Uterus (tissue), 2 donors: ENCODE measurements at regions not wholly inside any gene's neighbourhood (a gene's known extent, or its start where the extent isn't known, plus 50 kb on each side); places are given as distances from the start of the nearest gene placed in this dataset.

Experiments used
- POLR2A ChIP-seq, 2 donors: fragments of 450-650 bp; IDR thresholded peaks; one replicate each; pipeline ENCODE4 v1.6.1; 2016; ENCODE audit warnings: antibody characterized with exemption in 2 of 2, mild to moderate bottlenecking in 1 of 2, moderate library complexity in 1 of 2
- TF ChIP-seq, protein P1 (sequence below), 4 experiments: fragments of 200-600 bp in 2 of 4; fragments of 450-650 bp in 2 of 4; sonication (generic) in 2 of 4; IDR thresholded peaks; one replicate each; pipeline ENCODE4 v1.5.1; 2016 to 2019; ENCODE audit warnings: antibody characterized with exemption in 4 of 4, mild to moderate bottlenecking in 2 of 4, moderate library complexity in 1 of 4

DNA sequence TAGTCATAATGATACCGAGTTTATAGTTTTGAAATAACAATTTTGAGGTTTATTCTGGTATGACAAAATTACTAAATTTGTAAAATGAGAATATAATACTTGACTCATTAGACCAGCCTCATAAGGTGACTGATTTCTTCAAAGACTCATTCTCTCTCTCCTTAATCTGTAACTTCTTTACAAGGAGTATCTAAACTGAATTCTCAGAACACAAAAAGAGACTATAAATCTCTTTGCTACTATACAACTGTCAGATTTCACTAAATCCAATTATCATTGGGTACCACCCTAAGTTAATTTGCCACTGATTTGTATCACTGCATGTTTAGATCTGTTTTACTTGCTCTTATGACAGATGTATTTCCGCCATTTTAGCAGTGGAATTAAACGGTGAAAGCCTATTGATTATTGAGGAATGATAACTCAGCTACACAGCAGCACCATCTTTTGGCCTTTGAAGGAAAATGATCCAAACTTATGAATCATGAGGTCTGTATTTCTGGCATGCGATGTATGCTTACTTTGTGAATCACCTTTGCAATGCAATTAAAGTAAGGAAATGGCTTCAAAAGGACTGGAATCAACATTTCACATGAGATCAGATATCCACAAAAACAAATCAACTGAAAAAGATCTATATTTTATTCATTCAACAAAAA, 161.2 kb downstream of the RERGL start:
- TF ChIP-seq, protein P1, sequence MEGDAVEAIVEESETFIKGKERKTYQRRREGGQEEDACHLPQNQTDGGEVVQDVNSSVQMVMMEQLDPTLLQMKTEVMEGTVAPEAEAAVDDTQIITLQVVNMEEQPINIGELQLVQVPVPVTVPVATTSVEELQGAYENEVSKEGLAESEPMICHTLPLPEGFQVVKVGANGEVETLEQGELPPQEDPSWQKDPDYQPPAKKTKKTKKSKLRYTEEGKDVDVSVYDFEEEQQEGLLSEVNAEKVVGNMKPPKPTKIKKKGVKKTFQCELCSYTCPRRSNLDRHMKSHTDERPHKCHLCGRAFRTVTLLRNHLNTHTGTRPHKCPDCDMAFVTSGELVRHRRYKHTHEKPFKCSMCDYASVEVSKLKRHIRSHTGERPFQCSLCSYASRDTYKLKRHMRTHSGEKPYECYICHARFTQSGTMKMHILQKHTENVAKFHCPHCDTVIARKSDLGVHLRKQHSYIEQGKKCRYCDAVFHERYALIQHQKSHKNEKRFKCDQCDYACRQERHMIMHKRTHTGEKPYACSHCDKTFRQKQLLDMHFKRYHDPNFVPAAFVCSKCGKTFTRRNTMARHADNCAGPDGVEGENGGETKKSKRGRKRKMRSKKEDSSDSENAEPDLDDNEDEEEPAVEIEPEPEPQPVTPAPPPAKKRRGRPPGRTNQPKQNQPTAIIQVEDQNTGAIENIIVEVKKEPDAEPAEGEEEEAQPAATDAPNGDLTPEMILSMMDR (IDR thresholded peaks at IDR 0.05), result no peak
- no peak for TF ChIP-seq POLR2A (IDR thresholded peaks at IDR 0.05)
